RCC 7860 (cell line): ENCODE measurements at regions not wholly inside any gene's neighbourhood (a gene's known extent, or its start where the extent isn't known, plus 50 kb on each side); places are given as distances from the start of the nearest gene placed in this dataset.
A peak's percentile ranks its signal among the peaks of the same experiment; 100 is the strongest.
"Not testable (repeated sequence)": the region's sequence is repeated elsewhere in the genome, so short reads cannot be mapped to it uniquely, and the experiment has no call there.

Experiments used
- DNase-seq: peaks from one replicate; pipeline ENCODE4 v3.0.0-alpha.2; 2015; ENCODE audit warnings: low spot score
- FAIRE-seq: peaks from 2 replicates; lab custom pipeline; 2012; peaks lifted over from hg19 to GRCh38; lab: Jason Lieb, UNC

DNA sequence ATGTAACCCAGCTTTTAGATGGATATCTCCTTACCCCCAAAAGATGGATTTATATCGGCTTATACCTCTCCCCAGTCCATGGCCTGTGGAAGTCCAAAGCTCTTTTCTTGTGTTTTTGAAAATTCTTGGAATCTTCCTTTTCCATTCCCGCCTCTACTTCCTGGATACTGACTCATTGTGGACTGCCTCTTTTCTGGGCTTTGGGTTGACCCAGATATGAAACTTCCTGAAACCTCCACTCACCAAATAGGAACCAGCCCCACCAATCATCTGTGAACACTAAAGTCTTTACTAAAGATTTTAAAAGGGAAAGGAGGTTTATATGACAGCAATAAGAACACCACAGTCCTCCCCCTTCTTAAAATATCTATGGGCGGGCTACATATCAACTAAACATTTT is 163.4 kb upstream of the SYN3 start:
- FAIRE-seq = no peak
- DNase-seq = no peak

DNA sequence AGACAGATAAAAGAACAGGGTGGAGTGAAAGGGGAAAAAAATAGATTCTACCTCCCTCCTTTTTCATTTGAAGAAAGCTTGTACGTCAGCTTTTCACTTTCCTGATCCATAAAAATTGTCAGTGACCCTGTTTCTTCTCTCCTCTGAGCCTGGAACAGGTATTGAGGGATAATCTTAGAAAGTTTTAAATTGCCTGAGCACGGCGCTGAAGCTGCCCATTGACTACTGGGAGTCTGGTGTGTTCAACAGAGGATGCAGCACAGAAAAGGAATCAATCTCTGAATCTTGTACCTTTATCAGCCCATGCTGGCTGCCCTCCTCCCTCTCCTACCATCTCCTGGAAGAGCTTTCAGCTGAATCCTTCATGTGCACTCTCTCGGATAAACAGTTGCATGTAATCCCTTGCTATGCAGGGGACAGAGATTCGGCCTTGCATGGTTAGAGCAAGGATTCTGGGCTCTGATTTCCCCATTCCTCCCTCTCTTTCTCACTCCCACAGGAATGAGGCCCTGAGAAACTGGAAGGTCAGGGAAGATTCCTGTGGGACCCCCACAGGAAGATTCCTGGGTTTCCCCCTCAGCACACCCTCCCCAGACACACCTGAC is 162.4 kb upstream of the SYN3 start:
- FAIRE-seq (no peak), DNase-seq (no peak)

DNA sequence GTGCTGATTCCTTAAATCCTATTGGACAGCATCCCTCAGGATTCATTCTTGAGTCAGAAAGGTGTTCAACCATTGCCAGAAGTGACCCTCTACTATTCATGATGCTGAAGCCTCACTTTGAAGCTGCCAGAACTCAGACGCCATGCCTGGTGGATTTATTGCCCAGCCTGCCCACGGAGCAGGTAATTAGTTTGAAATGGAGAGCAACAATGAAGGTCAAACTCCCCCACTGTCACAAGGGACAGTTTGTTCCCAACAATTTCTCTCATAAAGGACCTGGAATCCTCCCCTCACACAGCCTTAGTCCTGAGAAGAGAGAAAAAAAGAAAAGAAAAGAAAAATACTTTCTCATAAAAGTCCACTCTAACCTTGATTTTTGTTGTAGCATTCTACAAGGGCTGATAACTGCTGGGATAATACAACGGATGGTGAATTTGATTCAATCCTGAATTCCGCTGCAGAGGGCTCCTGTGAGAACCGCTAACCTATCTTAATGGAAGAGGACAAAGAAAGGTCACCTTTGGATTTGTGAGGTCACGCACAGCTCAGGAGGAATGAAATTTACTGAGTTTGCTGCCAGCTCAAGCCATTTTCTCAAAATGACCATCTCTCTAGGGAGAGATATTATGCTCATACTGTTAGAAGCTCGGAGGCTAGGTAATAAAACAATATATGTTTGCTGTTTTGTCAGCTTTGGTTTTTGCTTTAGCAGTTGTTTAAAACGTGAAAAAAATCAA is 161.6 kb upstream of the SYN3 start:
- DNase-seq (no peak), FAIRE-seq (no peak)

DNA sequence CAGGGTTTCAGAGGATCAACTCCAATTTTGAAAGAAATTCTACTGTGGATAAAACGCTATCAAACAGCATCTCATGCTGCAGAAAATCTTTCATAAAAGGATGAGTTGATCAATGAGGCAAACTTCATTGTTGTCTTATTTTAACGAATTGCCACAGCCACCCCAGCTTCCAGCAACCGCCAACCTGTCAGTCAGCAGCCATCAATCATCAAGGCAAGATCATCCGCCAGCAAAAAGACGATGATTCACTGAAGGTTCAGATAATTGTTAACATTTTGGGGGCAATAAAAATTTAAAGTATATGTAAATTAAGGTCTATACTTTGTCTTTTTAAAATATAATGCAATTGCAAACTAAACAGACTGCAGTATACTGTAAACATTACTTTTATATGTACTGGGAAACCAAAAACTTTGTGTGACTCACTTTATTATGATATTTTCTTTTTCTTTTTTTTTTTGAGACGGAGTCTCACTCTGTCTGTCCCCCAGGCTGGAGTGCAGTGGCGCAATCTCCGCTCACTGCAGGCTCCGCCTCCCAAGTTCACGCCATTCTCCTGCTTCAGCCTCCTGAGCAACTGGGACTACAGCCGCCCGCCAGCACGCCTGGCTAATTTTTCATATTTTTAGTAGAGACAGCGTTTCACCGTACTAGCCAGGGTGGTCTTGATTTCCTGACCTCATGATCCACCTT is 155.3 kb upstream of the SYN3 start:
- DNase-seq (no peak), FAIRE-seq (no peak)

DNA sequence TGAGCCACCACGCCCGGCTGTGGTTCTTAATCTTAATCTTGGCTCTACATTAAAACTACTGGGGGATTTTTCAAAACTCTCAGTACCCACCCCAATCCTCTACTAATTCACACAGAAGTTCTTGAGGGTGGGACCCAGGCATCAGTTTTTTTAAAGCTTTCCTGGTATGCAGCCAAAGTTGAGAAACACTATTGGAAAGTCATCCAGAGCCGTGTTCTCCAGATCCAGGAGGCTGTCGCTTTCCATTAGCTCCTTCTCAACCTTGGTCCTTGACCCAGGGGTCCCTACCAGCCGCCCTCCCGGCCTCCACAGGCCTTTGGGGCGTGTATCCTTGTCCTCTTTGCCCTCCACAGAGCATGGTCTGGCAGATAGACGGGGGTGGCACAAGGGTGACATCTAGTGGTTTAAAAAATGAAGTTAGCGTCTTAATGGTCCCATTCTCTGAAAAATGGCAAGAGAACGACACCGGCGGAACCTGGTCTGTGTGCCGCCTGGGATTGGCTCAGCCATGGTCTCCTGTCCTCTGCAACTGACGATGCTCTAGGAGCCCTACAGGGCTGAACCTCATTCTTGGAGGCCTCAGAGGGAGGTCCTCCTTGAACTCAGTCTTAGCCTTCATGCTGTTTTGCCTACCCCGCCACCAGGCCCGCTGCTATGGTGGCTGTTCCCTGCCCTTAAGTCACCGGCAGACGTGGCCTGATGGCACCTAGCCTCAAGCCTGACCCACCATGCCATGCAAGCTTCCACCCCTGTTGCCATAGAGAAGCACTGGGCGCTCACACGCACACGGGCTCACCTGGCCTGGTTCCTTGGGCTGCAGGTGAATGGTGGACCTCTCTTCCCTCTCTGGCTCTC is 152.0 kb upstream of the SYN3 start:
- FAIRE-seq = no peak
- peak; percentile 21 for DNase-seq

DNA sequence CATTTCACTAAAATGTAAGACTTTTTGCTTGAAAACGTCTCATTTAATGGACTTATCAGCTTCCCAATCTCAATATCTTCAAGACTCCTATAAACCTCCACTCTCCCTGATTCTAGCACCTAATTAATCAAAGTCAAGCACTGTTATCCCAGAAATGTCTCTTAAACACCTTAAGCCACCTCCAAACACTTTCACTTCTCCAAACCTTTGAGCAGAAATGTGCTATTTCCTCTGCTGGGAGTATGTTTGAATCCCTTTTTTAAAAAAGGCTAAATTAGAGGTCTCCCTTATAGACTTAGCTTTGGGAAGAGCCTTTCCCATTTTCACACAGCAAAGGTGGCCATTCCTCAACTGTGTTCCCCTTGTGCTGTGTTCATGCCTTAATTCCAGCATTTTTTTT is 146.2 kb upstream of the SYN3 start:
- FAIRE-seq (no peak), DNase-seq (no peak)

DNA sequence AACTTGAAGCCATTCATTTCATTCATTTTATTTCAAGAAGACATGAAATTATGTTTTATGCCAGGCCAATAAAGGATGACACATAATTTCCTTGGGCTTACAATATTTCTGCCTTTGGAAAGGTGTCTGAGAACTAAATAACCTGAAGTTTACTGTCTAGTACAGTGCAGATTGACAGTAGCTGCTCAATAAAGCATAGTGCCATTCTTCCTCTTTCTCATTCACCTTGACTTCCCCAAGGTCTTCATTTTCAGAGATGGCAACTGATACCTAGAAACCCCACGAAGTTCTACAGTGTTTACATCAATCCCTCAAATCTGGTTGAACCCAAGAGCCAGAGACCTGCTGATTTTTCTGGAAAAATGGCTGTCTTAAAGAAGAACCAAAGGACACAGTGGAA is 144.3 kb upstream of the SYN3 start:
- no peak for FAIRE-seq
- DNase-seq = no peak

DNA sequence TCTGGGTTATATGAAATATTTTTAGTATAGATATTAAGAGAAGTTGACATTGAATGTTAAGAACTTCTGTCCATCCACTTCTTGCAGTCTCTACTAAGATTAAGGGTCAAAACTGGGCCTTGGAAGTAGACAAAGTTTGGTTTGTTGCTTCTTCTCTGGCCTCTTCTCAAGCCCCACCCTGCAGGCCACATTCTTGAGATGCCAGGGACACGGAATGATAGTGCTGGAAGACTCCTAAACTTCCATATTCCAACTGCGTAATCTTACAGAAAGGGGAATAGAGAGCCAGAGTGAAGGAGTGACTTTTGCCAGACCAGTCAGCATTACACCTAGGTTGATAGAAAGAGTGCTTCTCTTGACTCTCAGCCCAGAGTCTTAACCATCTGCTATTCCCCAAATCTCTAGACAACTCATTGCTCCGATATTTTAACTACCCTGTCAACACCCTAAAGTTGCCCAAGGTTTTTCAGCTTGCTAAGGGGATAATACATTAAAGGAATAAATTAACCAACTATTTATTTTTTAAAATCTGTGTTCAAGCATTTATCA is 136.4 kb upstream of the SYN3 start:
- DNase-seq = no peak
- FAIRE-seq = no peak

DNA sequence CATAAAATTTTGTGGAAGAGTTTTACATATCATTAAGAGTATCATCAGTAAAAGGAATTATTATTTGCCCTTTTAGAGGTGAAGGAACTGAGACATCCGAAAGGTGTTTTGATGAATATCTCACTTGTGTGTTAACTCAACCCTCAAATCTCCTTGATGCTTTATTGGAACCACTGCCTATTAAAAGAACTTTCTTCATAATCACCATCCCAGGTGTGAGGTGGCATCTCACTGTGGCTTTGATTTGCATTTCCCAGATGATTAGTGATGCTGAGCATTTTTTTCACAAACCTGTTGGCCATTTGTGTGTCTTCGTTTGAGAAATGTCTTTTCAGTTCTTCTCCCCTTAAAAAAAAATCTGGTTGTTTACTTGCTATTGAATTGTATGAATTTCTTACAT is 134.0 kb upstream of the SYN3 start:
- FAIRE-seq (no peak), DNase-seq (no peak)

DNA sequence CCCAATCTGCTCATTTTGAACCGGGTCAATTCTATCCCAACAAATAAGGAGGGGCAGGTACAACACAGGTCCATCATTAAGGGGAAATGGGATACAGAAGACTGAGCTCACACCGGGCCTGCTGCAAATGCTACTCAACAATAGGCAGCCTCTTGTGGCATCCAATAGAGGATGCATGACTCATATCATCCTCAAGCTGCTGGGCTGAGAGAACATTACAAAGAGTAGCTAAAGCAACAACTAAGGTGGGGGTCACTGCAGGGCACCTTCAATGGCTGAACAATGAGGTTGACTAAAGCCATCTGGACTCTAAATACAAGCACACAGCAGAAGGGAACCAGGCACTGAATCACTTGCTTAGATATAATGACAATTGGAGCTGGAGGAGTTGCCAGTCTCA is 130.1 kb upstream of the SYN3 start:
- FAIRE-seq (no peak), DNase-seq (no peak)

DNA sequence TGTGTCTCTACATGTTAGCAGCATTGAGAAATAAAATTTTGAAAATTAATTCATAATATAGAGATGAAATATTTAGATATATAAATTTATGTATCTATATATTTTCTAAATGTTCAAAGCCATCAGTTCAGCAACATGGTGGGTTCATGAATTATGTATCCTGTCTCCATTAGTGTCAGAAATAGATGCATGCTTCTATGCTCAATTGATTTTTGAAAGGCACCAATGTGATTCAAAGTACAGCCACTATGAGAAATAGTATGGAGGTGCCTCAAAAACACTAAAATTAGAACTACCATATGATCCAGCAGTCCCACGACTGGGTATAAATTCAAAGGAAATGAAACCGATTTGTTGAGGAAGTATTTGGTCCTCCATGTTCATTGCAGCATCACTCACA is 128.6 kb upstream of the SYN3 start:
- no peak for FAIRE-seq

DNA sequence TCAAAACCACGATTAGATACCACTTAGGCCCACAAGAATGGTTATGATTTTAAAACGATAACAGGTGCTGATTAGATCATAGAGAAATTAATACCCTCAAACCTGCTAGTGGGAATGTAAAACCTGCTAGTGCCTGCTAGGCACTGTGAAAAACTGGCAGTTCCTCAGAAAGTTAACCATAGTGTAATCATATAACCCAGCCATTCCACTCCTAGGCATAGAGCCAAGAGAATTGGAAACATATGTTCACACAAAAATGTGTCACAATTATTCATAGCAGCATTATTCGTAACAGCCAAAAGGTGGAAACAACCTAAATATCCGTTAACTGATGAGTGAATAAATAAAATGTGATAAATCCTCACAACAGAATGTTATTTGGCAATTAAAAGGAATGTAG is 122.2 kb upstream of the SYN3 start:
- FAIRE-seq (no peak), DNase-seq (no peak)

More for the DNA sequence above, 128.6 kb upstream of the SYN3 start:
- DNase-seq = no peak

DNA sequence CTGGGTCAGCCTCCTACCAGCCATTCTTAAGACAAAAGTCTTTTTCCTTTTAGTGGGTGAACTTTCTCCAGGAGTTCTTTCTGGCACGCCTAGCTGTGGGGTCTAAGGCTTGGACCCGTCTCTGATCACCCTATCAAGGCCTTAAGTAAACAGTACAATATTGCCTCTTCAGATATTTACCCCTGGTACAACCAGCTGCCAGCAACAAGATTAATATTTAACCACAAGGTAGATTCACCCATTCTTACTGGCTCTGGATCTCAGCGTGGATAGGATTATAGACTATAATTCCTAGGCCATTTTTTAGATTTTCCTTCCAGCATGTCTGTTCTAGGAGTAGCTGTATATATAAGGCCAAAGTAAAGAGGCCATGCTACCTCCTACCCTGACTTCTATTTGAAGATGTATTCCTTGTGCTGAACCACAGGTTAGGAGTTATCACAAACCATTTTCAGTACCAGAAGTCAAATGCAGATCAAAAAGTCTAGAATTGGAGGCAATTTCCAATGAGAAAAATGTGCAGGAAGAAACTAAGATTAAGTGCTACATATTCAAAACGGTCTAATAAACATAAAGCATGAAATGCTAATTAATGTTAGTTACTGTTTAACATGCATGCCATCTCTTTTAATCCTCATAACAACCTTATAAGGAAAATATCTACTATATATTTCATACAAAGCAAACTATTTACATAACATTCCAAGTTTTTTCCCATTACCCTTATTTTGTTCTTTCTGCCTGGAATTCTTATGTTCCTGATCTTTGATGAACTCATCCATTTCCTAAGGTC is 110.0 kb upstream of the SYN3 start:
- DNase-seq = no peak
- FAIRE-seq = no peak

DNA sequence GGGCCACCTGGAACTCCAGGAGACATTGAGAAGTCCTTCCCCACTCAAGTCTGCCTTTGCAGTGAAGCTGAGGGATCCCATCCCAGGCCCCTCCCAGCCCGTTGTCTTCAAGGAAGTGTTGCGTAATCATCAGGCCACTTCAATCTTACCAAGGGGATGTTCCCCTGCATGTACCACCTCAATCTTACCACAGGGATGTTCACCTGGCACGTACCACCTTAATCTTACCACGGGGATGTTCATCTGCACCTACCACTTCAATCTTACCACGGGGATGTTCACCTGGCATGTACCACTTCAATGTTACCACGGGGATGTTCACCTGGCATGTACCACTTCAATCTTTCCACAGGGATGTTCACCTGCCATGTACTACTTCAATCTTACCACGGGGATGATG is 108.0 kb upstream of the SYN3 start:
- no peak for FAIRE-seq
- no peak for DNase-seq

DNA sequence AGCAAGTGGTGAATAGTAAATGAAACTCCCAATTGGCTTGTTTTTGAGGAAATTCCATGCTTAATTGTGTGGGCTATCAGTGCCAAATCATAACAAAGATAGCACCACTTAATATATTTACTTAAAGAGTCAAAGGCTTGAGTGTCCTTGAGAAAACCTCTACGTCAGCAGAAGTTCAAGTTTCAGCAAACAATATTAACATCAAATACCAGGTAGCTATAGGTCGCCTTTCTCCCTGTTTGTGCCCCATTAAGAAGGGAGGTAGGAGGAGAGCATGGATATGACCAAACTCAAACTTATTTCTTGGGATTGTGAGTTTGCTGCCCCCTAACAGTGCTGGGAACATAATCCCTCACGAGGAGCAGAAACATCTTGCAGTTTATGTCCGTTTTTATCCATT is 105.6 kb upstream of the SYN3 start:
- no peak for FAIRE-seq
- DNase-seq = no peak

DNA sequence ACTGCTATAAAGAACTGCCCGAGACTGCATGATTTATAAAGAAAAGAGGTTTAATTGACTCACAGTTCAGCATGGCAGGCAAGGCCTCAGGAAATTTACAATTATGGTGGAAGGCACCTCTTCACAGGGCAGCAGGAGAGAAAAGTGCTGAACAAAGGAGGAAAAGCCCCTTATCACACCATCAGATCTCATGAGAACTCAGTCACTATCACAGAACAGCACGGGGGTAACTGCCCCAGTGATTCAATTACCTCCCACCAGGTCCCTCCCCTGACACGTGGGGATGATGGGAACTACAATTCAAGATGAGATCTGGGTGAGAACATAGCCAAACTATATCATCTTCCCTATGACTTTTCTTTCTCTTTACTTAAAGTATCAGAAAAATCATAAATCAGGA is 104.0 kb upstream of the SYN3 start:
- FAIRE-seq = no peak
- DNase-seq = no peak

DNA sequence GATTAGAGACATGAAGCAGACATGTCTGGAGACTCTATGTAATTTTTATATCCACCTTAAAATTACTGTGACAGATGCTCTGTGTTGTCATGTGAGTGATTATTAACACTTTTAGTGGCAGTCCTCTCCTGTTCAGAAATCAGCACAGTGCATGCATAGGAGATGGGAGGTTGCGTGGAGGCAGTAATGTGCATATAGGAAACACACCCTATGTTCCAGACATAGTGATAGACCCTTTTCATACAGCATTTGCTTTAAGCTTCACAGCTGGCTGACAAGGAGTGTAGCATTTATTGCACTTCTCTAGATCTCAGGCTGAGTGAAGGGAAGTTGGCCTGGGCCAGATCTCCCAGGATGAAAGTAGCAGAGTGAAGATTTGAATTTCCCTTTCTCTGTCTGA is 102.3 kb upstream of the SYN3 start:
- DNase-seq (no peak), FAIRE-seq (no peak)

DNA sequence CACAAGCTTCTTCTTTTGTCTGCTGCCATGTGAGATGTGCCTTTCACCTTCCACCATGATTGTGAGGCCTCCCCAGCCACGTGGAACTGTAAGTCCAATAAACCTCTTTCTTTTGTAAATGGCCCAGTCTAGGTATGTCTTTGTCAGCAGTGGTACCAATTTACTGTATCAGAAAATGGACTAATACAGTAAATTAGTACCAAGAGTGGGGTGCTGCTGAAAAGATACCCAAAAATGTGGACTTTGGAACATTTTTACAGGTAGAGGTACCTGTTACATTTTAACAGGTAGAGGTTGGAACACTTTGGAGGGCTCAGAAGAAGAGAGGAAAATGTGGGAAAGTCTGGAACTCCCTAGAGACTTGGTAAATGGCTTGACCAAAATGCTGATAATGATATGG is 96.8 kb upstream of the SYN3 start:
- DNase-seq, FAIRE-seq: not testable (repeated sequence)

DNA sequence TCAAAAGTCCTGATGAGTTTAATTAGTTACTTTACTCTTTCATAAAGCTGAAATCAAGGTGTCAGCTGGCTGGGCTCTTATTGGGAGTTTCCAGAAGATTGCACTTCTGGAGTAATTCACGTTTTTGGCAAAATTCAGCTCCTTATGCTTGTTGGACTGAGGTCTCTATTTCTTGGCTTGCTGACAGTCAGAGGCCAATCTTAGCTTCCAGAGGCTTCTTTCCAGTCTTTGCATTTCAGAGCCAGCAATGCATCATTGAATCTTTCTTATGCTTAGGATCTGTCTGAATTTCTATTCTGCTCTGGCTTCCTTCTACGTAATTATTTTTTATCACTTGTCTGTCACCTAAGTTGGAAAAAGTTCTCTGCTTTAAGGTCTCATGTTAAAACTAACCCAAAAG is 91.4 kb upstream of the SYN3 start:
- FAIRE-seq = no peak
- no peak for DNase-seq

DNA sequence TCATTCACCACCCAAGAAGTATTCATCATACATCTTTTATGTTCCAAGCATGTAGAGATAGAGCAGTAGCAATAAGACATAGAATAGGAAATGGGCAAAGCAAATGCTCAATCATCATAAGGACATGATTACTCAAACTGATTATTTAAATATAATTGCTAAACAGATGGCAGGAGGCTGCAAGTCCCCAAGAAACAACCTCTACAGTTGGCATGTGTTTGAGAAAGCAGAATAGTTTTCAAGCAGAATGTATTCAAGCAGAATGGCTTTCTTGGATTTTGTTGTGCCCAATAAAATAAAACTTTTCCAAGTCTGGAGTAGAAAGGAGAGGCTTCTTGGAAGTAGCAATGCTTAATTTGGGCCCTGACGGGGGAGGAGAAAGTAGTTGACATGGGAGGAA is 86.5 kb upstream of the SYN3 start:
- DNase-seq (no peak), FAIRE-seq (no peak)
